ENCODE measurements at regions not wholly inside any gene's neighbourhood (a gene's known extent, or its start where the extent isn't known, plus 50 kb on each side); places are given as distances from the start of the nearest gene placed in this dataset.

GRCh38 chr12:130011611-130012385, 108.0 kb upstream of the TMEM132D start:
- Histone ChIP-seq H3K9me3 (ENCODE audit: control insufficient read depth, insufficient read depth, low read length) (peaks cover 87% of the 10 kb centered on the region), H3K27me3 (ENCODE audit: control insufficient read depth, insufficient read depth, low read length) (no peaks in the 10 kb centered on the region), H3K4me3 (ENCODE audit: low read depth, low read length) (no peak overlapping the region), H3K27ac (ENCODE audit: low read depth, low read length) (no peak overlapping the region)
- ChIA-PET CTCF (no interaction called here), POLR2A (no interaction called here)
- no peak for DNase-seq (ENCODE audit: low read depth, low spot score)
- TF ChIP-seq, protein P1, sequence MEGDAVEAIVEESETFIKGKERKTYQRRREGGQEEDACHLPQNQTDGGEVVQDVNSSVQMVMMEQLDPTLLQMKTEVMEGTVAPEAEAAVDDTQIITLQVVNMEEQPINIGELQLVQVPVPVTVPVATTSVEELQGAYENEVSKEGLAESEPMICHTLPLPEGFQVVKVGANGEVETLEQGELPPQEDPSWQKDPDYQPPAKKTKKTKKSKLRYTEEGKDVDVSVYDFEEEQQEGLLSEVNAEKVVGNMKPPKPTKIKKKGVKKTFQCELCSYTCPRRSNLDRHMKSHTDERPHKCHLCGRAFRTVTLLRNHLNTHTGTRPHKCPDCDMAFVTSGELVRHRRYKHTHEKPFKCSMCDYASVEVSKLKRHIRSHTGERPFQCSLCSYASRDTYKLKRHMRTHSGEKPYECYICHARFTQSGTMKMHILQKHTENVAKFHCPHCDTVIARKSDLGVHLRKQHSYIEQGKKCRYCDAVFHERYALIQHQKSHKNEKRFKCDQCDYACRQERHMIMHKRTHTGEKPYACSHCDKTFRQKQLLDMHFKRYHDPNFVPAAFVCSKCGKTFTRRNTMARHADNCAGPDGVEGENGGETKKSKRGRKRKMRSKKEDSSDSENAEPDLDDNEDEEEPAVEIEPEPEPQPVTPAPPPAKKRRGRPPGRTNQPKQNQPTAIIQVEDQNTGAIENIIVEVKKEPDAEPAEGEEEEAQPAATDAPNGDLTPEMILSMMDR (IDR thresholded peaks at IDR 0.05; ENCODE audit: low read depth, low read length), result no peak

- DNase-seq (ENCODE audit: low read depth, low spot score), result no peak
- Histone ChIP-seq H3K4me3 (ENCODE audit: low read depth, low read length) (no peak overlapping the region), H3K27ac (ENCODE audit: low read depth, low read length) (no peak overlapping the region), H3K9me3 (ENCODE audit: control insufficient read depth, insufficient read depth, low read length) (peaks cover 85% of the 10 kb centered on the region), H3K27me3 (ENCODE audit: control insufficient read depth, insufficient read depth, low read length) (no peaks in the 10 kb centered on the region)
- TF ChIP-seq, protein P1 (IDR thresholded peaks at IDR 0.05; ENCODE audit: low read depth, low read length), result no peak
- ChIA-PET CTCF (no interaction called here), POLR2A (no interaction called here)
Observed at GRCh38 chr12:130013771-130014484, 110.1 kb upstream of the TMEM132D start.

GRCh38 chr12:130014485-130014807, 110.6 kb upstream of the TMEM132D start:
- Histone ChIP-seq H3K9me3 (ENCODE audit: control insufficient read depth, insufficient read depth, low read length) (peaks cover 85% of the 10 kb centered on the region), H3K27me3 (ENCODE audit: control insufficient read depth, insufficient read depth, low read length) (no peaks in the 10 kb centered on the region), H3K4me3 (ENCODE audit: low read depth, low read length) (no peak overlapping the region), H3K27ac (ENCODE audit: low read depth, low read length) (no peak overlapping the region)
- TF ChIP-seq, protein P1 (IDR thresholded peaks at IDR 0.05; ENCODE audit: low read depth, low read length), result no peak
- no peak for DNase-seq (ENCODE audit: low read depth, low spot score)
- POLR2A ChIA-PET, result no interaction called here
- CTCF ChIA-PET, result no interaction called here

GRCh38 chr12:130016194-130016593, 112.4 kb upstream of the TMEM132D start:
- no peak for DNase-seq (ENCODE audit: low read depth, low spot score)
- Histone ChIP-seq H3K9me3 (ENCODE audit: control insufficient read depth, insufficient read depth, low read length) (peaks cover 85% of the 10 kb centered on the region), H3K27me3 (ENCODE audit: control insufficient read depth, insufficient read depth, low read length) (no peaks in the 10 kb centered on the region), H3K27ac (ENCODE audit: low read depth, low read length) (no peak overlapping the region), H3K4me3 (ENCODE audit: low read depth, low read length) (no peak overlapping the region)
- ChIA-PET POLR2A (no interaction called here), CTCF (no interaction called here)
- TF ChIP-seq, protein P1 (IDR thresholded peaks at IDR 0.05; ENCODE audit: low read depth, low read length), result no peak

DNA sequence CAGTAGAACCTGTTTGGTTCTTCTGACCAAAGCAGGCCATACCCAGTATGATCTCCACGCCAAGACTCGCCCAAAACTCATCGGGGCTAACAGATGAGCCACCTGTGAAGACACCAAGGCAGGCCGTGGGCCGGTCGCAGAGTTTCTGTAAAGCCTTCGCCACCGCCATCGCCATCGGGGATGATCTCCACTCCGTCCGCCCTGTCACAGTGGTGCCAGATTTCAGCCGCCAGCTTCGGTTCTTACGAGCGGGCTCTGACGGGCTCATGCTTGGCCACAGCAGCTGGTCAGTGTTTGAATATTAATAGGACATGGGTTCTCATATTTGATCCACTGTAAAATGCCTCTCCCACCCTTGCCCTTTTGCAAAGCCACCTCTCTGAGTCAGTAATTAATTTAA, 113.2 kb upstream of the TMEM132D start:
- no peak overlapping the region for H3K27ac ChIP-seq (ENCODE audit: low read depth, low read length)
- ChIA-PET CTCF (no interaction called here), POLR2A (no interaction called here)
- H3K27me3 ChIP-seq (ENCODE audit: control insufficient read depth, insufficient read depth, low read length), result no peaks in the 10 kb centered on the region
- TF ChIP-seq, protein P1 (IDR thresholded peaks at IDR 0.05; ENCODE audit: low read depth, low read length), result no peak
- DNase-seq (ENCODE audit: low read depth, low spot score), result no peak
- H3K4me3 ChIP-seq (ENCODE audit: low read depth, low read length), result no peak overlapping the region
- H3K9me3 ChIP-seq (ENCODE audit: control insufficient read depth, insufficient read depth, low read length), result peaks cover 85% of the 10 kb centered on the region

All from AG04450 (cell line).